IMR-90 (cell line): ENCODE measurements at regions not wholly inside any gene's neighbourhood (a gene's known extent, or its start where the extent isn't known, plus 50 kb on each side); places are given as distances from the start of the nearest gene placed in this dataset.

Experiments
- ATAC-seq: fragments of 200-7000 bp; cut with Tn5 transposase; 2 replicates; pipeline ENCODE4 v1.9.1; 2020; ENCODE audit warnings: low read depth, mild to moderate bottlenecking, moderate library complexity
- BruUV-seq: library from RNA; stranded (reverse); fragments of 400-500 nt; replicated peaks from 2 replicates; lab custom pipeline; 2021; lab: Mats Ljungman, UMichigan
- CTCF ChIA-PET: fragments of 300-600 bp; formaldehyde crosslinking; extraction: SDS; loops from one replicate; lab custom pipeline; 2021; ENCODE audit warnings: antibody characterized with exemption; lab: Yijun Ruan, JAX
- POLR2A ChIA-PET: fragments of 300-600 bp; sonication (Branson Sonifier 250); formaldehyde crosslinking; loops from one replicate; lab custom pipeline; 2022; ENCODE audit warnings: antibody characterized with exemption; ENCODE audit not compliant: unreplicated experiment; lab: Charles Lee
- DNase-seq: peaks from one replicate; pipeline ENCODE4 v3.0.0; 2013
- H2AFZ ChIP-seq: replicated peaks from 2 replicates; pipeline ENCODE3; 2013; ENCODE audit warnings: low read length, mild to moderate bottlenecking; ENCODE audit not compliant: poor library complexity
- H2AK5ac ChIP-seq: 2 replicates; pipeline ENCODE4 v1.6.1; 2013; ENCODE audit warnings: low read depth, low read length, inconsistent platforms
- H2AK9ac ChIP-seq: replicated peaks from 2 replicates; pipeline ENCODE3; 2013; ENCODE audit warnings: mild to moderate bottlenecking, low read depth, low read length, moderate library complexity; ENCODE audit not compliant: poor library complexity
- H2BK120ac ChIP-seq: 2 replicates; pipeline ENCODE4 v1.6.1; 2013; ENCODE audit warnings: low read depth, low read length, inconsistent platforms
- H2BK15ac ChIP-seq: 3 replicates; pipeline ENCODE4 v1.6.1; 2013; ENCODE audit warnings: low read depth, low read length, inconsistent platforms
- H2BK20ac ChIP-seq: 2 replicates; pipeline ENCODE4 v1.6.1; 2013; ENCODE audit warnings: low read depth, mild to moderate bottlenecking, inconsistent platforms, low read length, moderate library complexity
- H2BK5ac ChIP-seq: 2 replicates; pipeline ENCODE4 v1.6.1; 2013; ENCODE audit warnings: mild to moderate bottlenecking, low read depth, low read length, inconsistent platforms; ENCODE audit not compliant: poor library complexity, severe bottlenecking
- H3K14ac ChIP-seq: replicated peaks from 2 replicates; pipeline ENCODE4 v1.6.1; 2013; ENCODE audit warnings: low read depth, low read length, inconsistent platforms
- H3K18ac ChIP-seq: 2 replicates; pipeline ENCODE4 v1.6.1; 2013; ENCODE audit warnings: low read depth, low read length, control low read depth
- H3K23ac ChIP-seq: 2 replicates; pipeline ENCODE4 v1.6.1; 2013; ENCODE audit warnings: low read depth, low read length, inconsistent platforms
- H3K27ac ChIP-seq: 2 replicates; pipeline ENCODE4 v1.5.1; 2013; ENCODE audit warnings: mild to moderate bottlenecking, control low read depth, low read length; ENCODE audit not compliant: insufficient read depth
- H3K27me3 ChIP-seq: 2 replicates; pipeline ENCODE4 v1.6.1; 2013; ENCODE audit warnings: low read length; ENCODE audit not compliant: control insufficient read depth, insufficient read depth
- H3K36me3 ChIP-seq: 2 replicates; pipeline ENCODE4 v1.6.1; 2013; ENCODE audit warnings: low read length, mixed read lengths; ENCODE audit not compliant: control insufficient read depth, insufficient read depth
- H3K4ac ChIP-seq: 2 replicates; pipeline ENCODE4 v1.6.1; 2013; ENCODE audit warnings: low read depth, low read length, inconsistent platforms
- H3K4me1 ChIP-seq: 2 replicates; pipeline ENCODE4 v1.6.1; 2013; ENCODE audit warnings: low read length, mixed read lengths; ENCODE audit not compliant: control insufficient read depth, insufficient read depth
- H3K4me2 ChIP-seq: 2 replicates; pipeline ENCODE4 v1.6.1; 2013; ENCODE audit warnings: low read depth, mild to moderate bottlenecking, control low read depth, low read length, moderate library complexity
- H3K4me3 ChIP-seq: 2 replicates; pipeline ENCODE4 v1.5.1; 2013; ENCODE audit warnings: low read depth, mild to moderate bottlenecking, control low read depth, low read length, moderate library complexity; ENCODE audit not compliant: insufficient read depth
- H3K56ac ChIP-seq: 2 replicates; pipeline ENCODE4 v1.6.1; 2013; ENCODE audit warnings: low read length, inconsistent platforms; ENCODE audit not compliant: insufficient read depth; ENCODE audit errors: extremely low read depth
- H3K79me1 ChIP-seq, 2 experiments: 2 replicates each; pipeline ENCODE4 v1.6.1; 2013; ENCODE audit warnings: low read length in 2 of 2, inconsistent platforms in 1 of 2, low read depth in 1 of 2
- H3K9ac ChIP-seq: 2 replicates; pipeline ENCODE4 v1.6.1; 2013; ENCODE audit warnings: low read depth, low read length, control low read depth
- H3K9me1 ChIP-seq: 2 replicates; pipeline ENCODE4 v1.6.1; 2013; ENCODE audit warnings: low read length, inconsistent platforms; ENCODE audit not compliant: insufficient read depth
- H3K9me3 ChIP-seq: 2 replicates; pipeline ENCODE4 v1.6.1; 2013; ENCODE audit warnings: low read length; ENCODE audit not compliant: control insufficient read depth, insufficient read depth
- H4K20me1 ChIP-seq: 2 replicates; pipeline ENCODE4 v1.6.1; 2013; ENCODE audit warnings: low read length, inconsistent platforms; ENCODE audit not compliant: insufficient read depth
- H4K5ac ChIP-seq: 2 replicates; pipeline ENCODE4 v1.6.1; 2013; ENCODE audit warnings: mild to moderate bottlenecking, low read depth, low read length, control low read depth
- H4K8ac ChIP-seq, 2 experiments: 2 replicates each; pipeline ENCODE4 v1.6.1; 2013; ENCODE audit warnings: low read depth in 2 of 2, low read length in 2 of 2, control low read depth in 1 of 2, inconsistent platforms in 1 of 2
- H4K91ac ChIP-seq: 2 replicates; pipeline ENCODE4 v1.6.1; 2013; ENCODE audit warnings: low read depth, low read length, inconsistent platforms; ENCODE audit not compliant: insufficient read depth
- BHLHE40 ChIP-seq: fragments of 150-350 bp; IDR thresholded peaks from 2 replicates; pipeline ENCODE4 v1.6.1; 2016; ENCODE audit warnings: mild to moderate bottlenecking, low read depth, low read length
- CEBPB ChIP-seq: IDR thresholded peaks from 2 replicates; pipeline ENCODE4 v1.6.1; 2012; ENCODE audit warnings: low read depth, low read length, improper control_type of control experiment
- CHD1 ChIP-seq: IDR thresholded peaks from 2 replicates; pipeline ENCODE4 v1.6.1; 2012; ENCODE audit warnings: low read depth, low read length, improper control_type of control experiment
- CTCF ChIP-seq: conservative IDR thresholded peaks from 2 replicates; pipeline ENCODE4 v1.5.1; 2012; ENCODE audit warnings: mild to moderate bottlenecking, low read depth, low read length, improper control_type of control experiment
- ELK1 ChIP-seq: fragments of 150-350 bp; IDR thresholded peaks from 2 replicates; pipeline ENCODE4 v1.6.1; 2016; ENCODE audit warnings: low read depth, mild to moderate bottlenecking, low read length, moderate library complexity, borderline replicate concordance
- MAFK ChIP-seq: IDR thresholded peaks from 2 replicates; pipeline ENCODE4 v1.6.1; 2012; ENCODE audit warnings: low read depth, low read length, improper control_type of control experiment
- MAZ ChIP-seq: IDR thresholded peaks from 2 replicates; pipeline ENCODE4 v1.6.1; 2012; ENCODE audit warnings: low read depth, mild to moderate bottlenecking, low read length, improper control_type of control experiment, moderate library complexity, borderline replicate concordance
- NFE2L2 ChIP-seq: fragments of 150-350 bp; IDR thresholded peaks from 2 replicates; pipeline ENCODE4 v1.6.1; 2016; ENCODE audit warnings: low read depth, mild to moderate bottlenecking, low read length
- POLR2A ChIP-seq: IDR thresholded peaks from 2 replicates; pipeline ENCODE4 v1.6.1; 2012; ENCODE audit warnings: mild to moderate bottlenecking, low read depth, low read length
- RAD21 ChIP-seq: IDR thresholded peaks from 2 replicates; pipeline ENCODE4 v1.6.1; 2012; ENCODE audit warnings: low read length, improper control_type of control experiment
- RCOR1 ChIP-seq: IDR thresholded peaks from 2 replicates; pipeline ENCODE4 v1.6.1; 2012; ENCODE audit warnings: mild to moderate bottlenecking, low read length, improper control_type of control experiment; ENCODE audit not compliant: insufficient replicate concordance
- RFX5 ChIP-seq: IDR thresholded peaks from 2 replicates; pipeline ENCODE4 v1.8.0; 2012; ENCODE audit warnings: low read depth, mild to moderate bottlenecking, low read length, moderate library complexity
- WGBS, 2 experiments: methylation state at CpG; one replicate each; pipeline versions ENCODE4 v1.1.5 to v1.1.7; 2013; ENCODE audit warnings: missing lambda C conversion rate in 2 of 2; ENCODE audit not compliant: insufficient read length in 1 of 2; ENCODE audit errors: extremely low coverage in 2 of 2; 5-methylcytosine and 5-hydroxymethylcytosine counted together
- dilution Hi-C: fragments of 300-500 bp; cut with HindIII; formaldehyde crosslinking; loops from one replicate; pipeline ENCODE4 v1.14.3; 2018; ENCODE audit warnings: low sequenced_read_pairs; ENCODE audit not compliant: unreplicated experiment
- in situ Hi-C: fragments of 300-500 bp; cut with MboI; formaldehyde crosslinking; loops from 3 replicates; pipeline ENCODE4 v1.14.3; 2019; ENCODE audit warnings: low sequenced_read_pairs, inconsistent platforms, mixed read lengths
- intact Hi-C: fragments of 100-400 bp; cut with micrococcal nuclease; formaldehyde crosslinking; loops from 2 replicates; pipeline ENCODE4 v1.10.0; 2022

- Histone ChIP-seq H3K4me1 (no peaks in the 10 kb centered on the region), H3K27ac (no peak overlapping the region), H2BK120ac (no peak overlapping the region), H4K8ac (no peak overlapping the region), H2BK5ac (no peak overlapping the region), H3K4ac (no peak overlapping the region), H2AK9ac (no peak overlapping the region), H3K27me3 (no peaks in the 10 kb centered on the region), H3K79me1 (no peaks in the 10 kb centered on the region), H4K20me1 (no peaks in the 10 kb centered on the region), H2BK15ac (no peak overlapping the region), H3K18ac (no peak overlapping the region), H2AK5ac (no peak overlapping the region), H3K36me3 (no peaks in the 10 kb centered on the region), H4K5ac (no peak overlapping the region), H3K56ac (no peak overlapping the region), H3K9me3 (no peaks in the 10 kb centered on the region), H3K14ac (no peak overlapping the region), H2BK20ac (no peak overlapping the region), H3K23ac (no peak overlapping the region), H3K4me2 (no peak overlapping the region), H4K91ac (no peak overlapping the region), H3K9me1 (no peaks in the 10 kb centered on the region), H3K9ac (no peak overlapping the region), H2AFZ (no peak overlapping the region), H3K4me3 (no peak overlapping the region)
- TF ChIP-seq MAFK (no peak), POLR2A (no peak), NFE2L2 (no peak), RAD21 (no peak), CTCF (no peak), RCOR1 (no peak), BHLHE40 (no peak), ELK1 (no peak), MAZ (no peak), CHD1 (no peak), CEBPB (no peak), RFX5 (no peak)
- intact Hi-C loops (loop anchor here (10.0 kb wide), 1 partner anchor 310 kb away; the partner anchor contains the start of gene FAT4), dilution Hi-C loops (no loop called here), in situ Hi-C loops (no loop called here)
- DNase-seq = no peak
- no CpG with 5 or more reads among the region's 1 CpG for WGBS, 2 experiments
- BruUV-seq = no TSS peak
- ChIA-PET POLR2A (no interaction called here), CTCF (no interaction called here)
- ATAC-seq = no peak
These were observed 310.2 kb downstream of the FAT4 start for GRCh38 chr4:125624951-125625350.
